Globus pallidus (tissue), 1 donor: ENCODE measurements at regions not wholly inside any gene's neighbourhood (a gene's known extent, or its start where the extent isn't known, plus 50 kb on each side); places are given as distances from the start of the nearest gene placed in this dataset.
A peak's percentile ranks its signal among the peaks of the same experiment; 100 is the strongest.

Source experiments
- DNase-seq: peaks from one replicate; pipeline ENCODE4 v3.0.0-alpha.2; 2015; ENCODE audit warnings: low spot score

DNA sequence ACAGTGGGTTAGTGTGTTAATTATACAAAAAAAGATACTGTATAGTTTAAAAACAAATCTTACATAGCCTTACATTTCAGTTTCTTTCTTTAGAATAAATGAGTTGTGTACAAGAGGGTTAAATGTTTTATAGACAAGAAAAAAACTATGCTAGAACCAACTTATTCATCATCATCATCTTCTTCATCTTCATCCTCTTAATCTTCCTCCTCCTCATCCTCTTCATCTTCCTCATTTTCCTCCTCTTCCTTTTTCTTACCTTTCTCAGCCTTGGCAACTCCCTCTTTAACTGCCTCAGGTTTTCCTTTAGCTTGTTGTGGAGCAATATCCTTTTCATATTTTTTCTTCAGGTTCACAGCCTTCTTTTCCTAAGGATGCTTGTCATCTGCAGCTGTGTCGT, 53.7 kb downstream of the RPS12 start:
- no peak for DNase-seq

DNA sequence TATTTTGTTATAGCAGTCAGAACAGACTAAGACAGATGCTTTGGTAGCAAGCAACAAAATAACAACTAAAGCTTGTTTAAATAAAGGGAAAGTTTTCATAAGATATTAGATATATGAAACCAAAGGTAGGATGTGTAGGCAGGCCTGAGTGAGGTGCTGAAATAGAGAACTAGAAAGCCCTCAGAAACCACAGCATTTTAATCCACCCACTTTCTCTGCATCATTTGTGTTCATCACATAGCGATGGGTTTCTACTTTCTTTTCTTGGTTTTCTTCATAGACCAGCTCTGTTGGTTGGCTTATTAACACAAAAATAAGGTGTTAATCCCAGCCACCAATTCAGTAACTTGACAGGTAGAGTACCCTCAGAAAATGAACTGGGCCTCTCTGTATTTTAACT, 58.6 kb downstream of the RPS12 start:
- no peak for DNase-seq

DNA sequence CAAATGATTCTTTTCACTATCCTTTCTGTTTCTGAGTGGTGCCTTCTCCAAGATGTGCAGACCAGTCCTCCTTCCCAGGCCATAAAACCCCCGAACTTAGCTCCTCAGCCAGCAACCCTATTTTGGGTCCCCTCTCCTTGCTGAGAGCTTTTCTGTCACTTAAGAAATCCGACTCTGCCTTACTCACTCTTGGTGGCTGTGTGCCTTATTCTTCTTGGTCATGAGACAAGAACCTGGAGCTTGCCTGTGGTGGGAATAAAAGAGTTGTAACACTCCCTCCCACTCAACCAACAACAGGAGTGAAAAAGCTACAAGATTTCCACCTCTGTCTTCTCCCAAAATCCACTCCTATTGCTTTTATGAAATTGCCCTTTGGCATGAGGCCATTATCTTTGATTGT, 62.6 kb downstream of the RPS12 start:
- DNase-seq: no peak

- DNase-seq: no peak
These were observed 72.8 kb downstream of the RPS12 start for GRCh38 chr6:132887204-132887603.

GRCh38 chr6:132888701-132889100, 74.3 kb downstream of the RPS12 start:
- DNase-seq: no peak

GRCh38 chr6:132892929-132893771, 78.8 kb downstream of the RPS12 start:
- no peak for DNase-seq

DNA sequence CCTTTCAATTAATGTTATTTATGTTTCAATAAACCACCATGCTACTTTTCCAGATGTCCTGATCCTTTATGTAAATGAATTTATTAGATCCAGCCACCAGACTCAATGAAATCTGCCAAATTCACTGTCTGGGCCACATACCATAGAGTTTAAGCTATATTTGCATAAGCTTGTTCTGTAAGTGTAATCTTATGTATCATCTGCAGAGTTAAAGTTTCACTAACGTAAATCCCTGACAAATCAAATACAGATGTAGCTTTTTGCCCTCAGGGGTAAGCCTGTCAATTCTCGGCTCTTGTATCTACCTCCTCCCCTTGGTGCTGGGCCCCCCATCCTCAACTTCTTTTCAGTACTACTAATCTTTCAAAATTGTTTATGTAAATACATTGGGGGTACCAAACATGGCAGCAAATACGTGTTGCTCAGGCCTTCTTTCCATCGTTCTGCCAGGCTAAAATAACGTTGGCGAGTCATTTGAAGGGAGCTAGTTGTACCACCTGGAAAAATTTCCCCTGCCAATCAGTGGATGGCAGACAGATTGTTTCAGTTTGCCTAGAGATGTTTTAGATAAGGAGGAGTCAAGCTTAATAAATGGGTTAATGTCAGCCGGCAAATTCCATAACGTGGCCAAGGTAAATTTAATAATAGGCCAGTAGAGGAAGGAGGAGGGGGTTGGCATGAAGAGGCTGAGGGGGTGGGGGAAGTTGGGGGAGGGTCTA, 79.6 kb downstream of the RPS12 start:
- no peak for DNase-seq

DNA sequence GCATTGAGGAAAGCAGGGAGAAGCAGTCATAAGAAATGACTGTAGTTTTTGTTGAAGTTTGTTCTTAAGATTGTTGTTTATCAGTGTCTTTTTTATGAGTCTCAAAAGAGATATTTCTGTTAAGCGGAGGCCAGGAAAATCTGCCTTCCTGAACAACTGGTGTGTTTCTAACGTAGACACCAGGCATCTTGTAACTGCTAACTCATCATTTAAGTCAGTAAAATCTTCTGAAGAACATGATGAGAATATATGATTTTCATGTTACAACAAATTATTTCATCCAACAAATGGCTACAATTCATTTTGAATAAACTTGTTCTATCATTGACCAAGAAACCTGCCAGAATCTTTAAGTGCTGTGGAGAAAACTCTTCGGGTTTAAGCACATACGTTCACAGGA, 84.0 kb downstream of the RPS12 start:
- DNase-seq: no peak

GRCh38 chr6:132900849-132901248, 86.5 kb downstream of the RPS12 start:
- DNase-seq: no peak

- no peak for DNase-seq
These were observed 88.5 kb downstream of the RPS12 start for GRCh38 chr6:132902901-132903300.

DNA sequence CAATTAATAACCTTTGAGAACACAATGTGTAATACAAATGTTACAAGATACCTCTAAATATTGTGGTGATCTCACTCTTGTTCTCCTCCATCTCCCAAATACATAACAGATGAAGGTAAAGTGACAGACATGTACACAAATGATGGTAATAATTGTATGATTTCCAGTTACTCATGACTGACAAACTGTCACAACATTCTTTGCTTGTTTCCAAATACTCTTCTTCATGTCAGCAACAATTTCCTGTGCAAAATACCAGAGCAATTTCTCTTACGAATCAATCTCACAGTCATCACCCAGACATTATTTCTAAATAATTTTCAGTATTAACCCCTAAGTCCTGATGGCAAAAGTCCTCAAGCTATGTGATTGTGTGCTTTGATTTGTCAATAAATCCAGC, 92.9 kb downstream of the RPS12 start:
- DNase-seq: no peak

- DNase-seq: no peak
These were observed 93.5 kb downstream of the RPS12 start for GRCh38 chr6:132907914-132908313.

- no peak for DNase-seq
These were observed 95.4 kb downstream of the RPS12 start for GRCh38 chr6:132909742-132910141.

- no peak for DNase-seq
These were observed 96.4 kb downstream of the RPS12 start for GRCh38 chr6:132910759-132911158.

DNA sequence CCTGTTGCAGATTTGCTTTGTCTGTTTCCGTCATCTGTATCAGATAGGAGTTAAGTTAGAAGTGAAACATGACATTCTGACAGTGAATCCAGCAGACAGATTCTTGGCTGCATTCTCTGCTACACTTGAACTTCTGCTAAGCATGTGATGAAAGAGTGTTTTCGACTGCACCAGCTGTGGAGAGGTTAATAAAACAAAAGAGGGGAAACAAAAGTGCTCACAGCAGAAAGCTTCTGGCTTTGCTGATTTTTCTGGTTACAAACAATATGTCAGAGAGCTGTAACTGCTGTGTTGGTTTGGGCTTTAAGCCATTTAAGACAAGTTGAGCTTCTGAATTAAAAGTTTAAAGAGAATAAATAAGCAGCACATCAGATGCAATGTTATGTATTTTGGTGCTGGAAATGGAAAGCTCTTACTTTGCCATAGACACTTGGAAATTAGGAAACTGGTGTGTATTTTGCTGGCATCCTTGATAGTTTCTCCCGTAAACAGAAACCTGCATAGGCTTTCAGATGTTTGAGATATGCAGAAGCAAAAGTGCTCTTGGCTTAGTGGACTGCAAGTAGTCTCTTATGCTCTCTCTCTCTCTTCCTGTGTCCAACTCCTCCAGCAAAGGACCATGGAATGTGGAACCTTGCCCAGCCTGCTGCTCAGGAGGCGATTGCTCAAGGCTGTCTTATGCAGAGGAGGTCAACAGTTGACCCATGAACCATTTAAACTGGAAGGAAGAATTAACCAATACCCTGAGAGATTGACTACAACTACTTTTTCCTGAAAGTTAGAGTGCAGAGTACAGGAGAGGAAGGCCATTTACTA, 104.9 kb downstream of the RPS12 start:
- peak; percentile 27 for DNase-seq

GRCh38 chr6:132927713-132928112, 113.3 kb downstream of the RPS12 start:
- DNase-seq: no peak

GRCh38 chr6:132929141-132929540, 114.8 kb downstream of the RPS12 start:
- DNase-seq: no peak

DNA sequence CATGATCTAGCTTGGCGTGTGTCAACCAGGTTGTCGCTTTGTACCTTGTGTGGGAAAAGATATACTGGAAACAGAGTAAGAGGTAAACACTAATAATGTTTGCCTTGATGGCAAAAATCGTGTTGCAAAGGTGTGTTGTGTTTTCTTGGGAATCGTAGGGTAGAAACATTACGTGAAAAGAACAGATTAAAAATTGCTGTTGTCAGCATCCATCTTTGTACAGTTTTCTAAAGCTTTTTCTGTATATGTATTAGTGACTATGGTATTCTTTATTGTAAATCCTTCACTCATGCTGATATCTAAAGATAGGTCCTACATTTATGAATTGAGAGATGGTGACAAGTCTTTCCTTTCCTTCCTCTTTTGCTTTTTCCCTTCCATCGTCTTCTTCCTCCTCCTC, 116.9 kb downstream of the RPS12 start:
- DNase-seq: no peak

- DNase-seq: no peak
These were observed 117.7 kb downstream of the RPS12 start for GRCh38 chr6:132931936-132932514.

GRCh38 chr6:132932588-132932987, 118.2 kb downstream of the RPS12 start:
- no peak for DNase-seq

GRCh38 chr6:132933090-132933489, 118.7 kb downstream of the RPS12 start:
- DNase-seq: peak; percentile 11

- no peak for DNase-seq
These were observed 120.1 kb downstream of the RPS12 start for GRCh38 chr6:132934496-132934895.
